ENCODE measurements at regions not wholly inside any gene's neighbourhood (a gene's known extent, or its start where the extent isn't known, plus 50 kb on each side); places are given as distances from the start of the nearest gene placed in this dataset.

DNA sequence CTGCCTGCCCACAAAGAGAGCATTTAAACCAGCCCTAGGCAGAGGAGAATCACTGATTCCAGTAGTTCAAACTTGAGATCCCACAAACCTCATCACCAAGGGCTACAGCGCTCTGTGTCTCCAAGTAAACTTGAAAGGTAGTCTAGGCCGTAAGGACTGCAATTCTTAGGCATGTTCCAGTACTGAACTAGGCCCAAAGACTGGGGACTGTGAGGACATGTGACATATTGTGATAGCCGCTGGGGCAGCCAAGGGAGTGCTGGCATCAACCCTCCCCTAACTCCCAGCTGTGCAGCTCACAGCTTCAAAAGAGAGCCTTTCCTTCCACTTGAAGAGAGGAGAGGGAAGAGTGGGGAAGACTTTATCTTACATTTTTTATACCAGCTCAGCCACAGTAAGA, 291.0 kb upstream of the PRR16 start (continued):
- TF ChIP-seq, protein P1, sequence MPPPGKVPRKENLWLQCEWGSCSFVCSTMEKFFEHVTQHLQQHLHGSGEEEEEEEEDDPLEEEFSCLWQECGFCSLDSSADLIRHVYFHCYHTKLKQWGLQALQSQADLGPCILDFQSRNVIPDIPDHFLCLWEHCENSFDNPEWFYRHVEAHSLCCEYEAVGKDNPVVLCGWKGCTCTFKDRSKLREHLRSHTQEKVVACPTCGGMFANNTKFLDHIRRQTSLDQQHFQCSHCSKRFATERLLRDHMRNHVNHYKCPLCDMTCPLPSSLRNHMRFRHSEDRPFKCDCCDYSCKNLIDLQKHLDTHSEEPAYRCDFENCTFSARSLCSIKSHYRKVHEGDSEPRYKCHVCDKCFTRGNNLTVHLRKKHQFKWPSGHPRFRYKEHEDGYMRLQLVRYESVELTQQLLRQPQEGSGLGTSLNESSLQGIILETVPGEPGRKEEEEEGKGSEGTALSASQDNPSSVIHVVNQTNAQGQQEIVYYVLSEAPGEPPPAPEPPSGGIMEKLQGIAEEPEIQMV (CRISPR knock-in tag; IDR thresholded peaks at IDR 0.05; ENCODE audit: low read depth), result no peak
- TF ChIP-seq THYN1 (CRISPR knock-in tag; IDR thresholded peaks at IDR 0.05; ENCODE audit: borderline replicate concordance, low read depth) (no peak), BRCA1 (CRISPR knock-in tag; IDR thresholded peaks at IDR 0.05) (no peak), SKIL (CRISPR knock-in tag; IDR thresholded peaks at IDR 0.05; ENCODE audit: borderline replicate concordance) (no peak), RFX1 (IDR thresholded peaks at IDR 0.05) (no peak), MXI1 (IDR thresholded peaks at IDR 0.05; ENCODE audit: borderline replicate concordance, low read depth, low read length) (no peak)

DNA sequence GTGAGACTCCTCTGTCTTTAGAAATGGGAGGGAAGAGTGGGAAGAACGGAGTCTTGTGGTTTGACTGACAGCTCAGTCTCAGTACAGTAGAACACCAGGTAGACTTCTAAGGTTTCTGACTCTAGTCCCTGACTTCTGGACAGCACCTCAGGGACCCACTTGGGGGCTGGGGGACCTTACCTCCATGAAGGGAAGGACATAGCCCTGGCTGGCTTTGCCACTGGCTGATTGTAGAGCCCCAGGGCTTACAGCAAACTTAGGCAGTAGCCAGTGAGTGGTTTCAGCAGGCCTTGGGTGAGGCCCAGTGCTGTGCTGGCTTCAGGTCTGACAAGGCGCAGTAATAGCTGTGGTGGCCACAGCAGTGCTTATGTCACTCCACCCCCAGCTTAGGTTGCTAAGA, 290.0 kb upstream of the PRR16 start:
- no peak for DNase-seq (ENCODE audit: low spot score)
- BruUV-seq (replicated peaks), result no TSS peak
- CTCF ChIA-PET (ENCODE audit: low intra/inter-chr PET ratio, low total read pairs), result no interaction called here
- no peak for TF ChIP-seq EHMT2 (IDR thresholded peaks at IDR 0.05; ENCODE audit: borderline replicate concordance, low read depth, low read length)
- TF ChIP-seq GPN1 (CRISPR knock-in tag; IDR thresholded peaks at IDR 0.05; ENCODE audit: borderline replicate concordance), result no peak
- no peak for TF ChIP-seq ZNF556 (CRISPR knock-in tag; IDR thresholded peaks at IDR 0.05; ENCODE audit: borderline replicate concordance)
- TF ChIP-seq MAFK (conservative IDR thresholded peaks at IDR 0.05 in 1 of 2, IDR thresholded peaks at IDR 0.05 in 1 of 2; ENCODE audit: low read length in 2 of 2), result no peak
- TF ChIP-seq LCORL (IDR thresholded peaks at IDR 0.05), result no peak
- no peak for TF ChIP-seq LCORL (CRISPR knock-in tag; IDR thresholded peaks at IDR 0.05)
- TF ChIP-seq U2AF2 (IDR thresholded peaks at IDR 0.05; ENCODE audit: low read depth, low read length), result no peak
- TF ChIP-seq RORA (CRISPR knock-in tag; IDR thresholded peaks at IDR 0.05), result no peak
- no peak for TF ChIP-seq BRF2 (CRISPR knock-in tag; IDR thresholded peaks at IDR 0.05)
- no peak for TF ChIP-seq ONECUT2 (CRISPR knock-in tag; IDR thresholded peaks at IDR 0.05)
- TF ChIP-seq SIX1 (CRISPR knock-in tag; IDR thresholded peaks at IDR 0.05; ENCODE audit: borderline replicate concordance), result no peak
- TF ChIP-seq DR1 (CRISPR knock-in tag; IDR thresholded peaks at IDR 0.05), result no peak
- no peak for TF ChIP-seq FOXA3 (CRISPR knock-in tag; IDR thresholded peaks at IDR 0.05)
- no peak for TF ChIP-seq KAT2B (IDR thresholded peaks at IDR 0.05; ENCODE audit: borderline replicate concordance, low read depth, low read length)
- TF ChIP-seq CBX1 (IDR thresholded peaks at IDR 0.05; ENCODE audit: low read depth), result no peak
- no peak for TF ChIP-seq ZNF570 (CRISPR knock-in tag; IDR thresholded peaks at IDR 0.05; ENCODE audit: borderline replicate concordance)

More for the DNA sequence above, 290.0 kb upstream of the PRR16 start:
- POLR2A ChIA-PET, result no interaction called here
- Histone ChIP-seq H3K79me2 (ENCODE audit: insufficient read depth, low read length) (no peaks in the 10 kb centered on the region), H2AFZ (ENCODE audit: low read length) (no peak overlapping the region), H3K4me2 (ENCODE audit: low read depth, low read length) (no peak overlapping the region), H4K20me1 (ENCODE audit: insufficient read depth, low read length) (no peaks in the 10 kb centered on the region), H3K27me3 (ENCODE audit: control insufficient read depth in 1 of 2, insufficient read depth in 2 of 2, low read length in 2 of 2) (no peaks in the 10 kb centered on the region), H3K9me3 (ENCODE audit: low read length) (no peaks in the 10 kb centered on the region), H3K27ac (ENCODE audit: extremely low read length, insufficient read depth, low read length) (no peak overlapping the region), H3K36me3 (replicated peaks in 1 of 2; ENCODE audit: control insufficient read depth in 1 of 2, insufficient read depth in 2 of 2, low read length in 2 of 2) (no peaks in the 10 kb centered on the region), H3K4me1 (ENCODE audit: insufficient read depth, low read length) (no peaks in the 10 kb centered on the region), H3K4me3 (replicated peaks in 1 of 3; ENCODE audit: insufficient read depth in 1 of 3, low read depth in 2 of 3, low read length in 3 of 3) (no peak overlapping the region), H3K9ac (ENCODE audit: insufficient read depth, low read depth, low read length) (no peak overlapping the region)
- WGBS (ENCODE audit: low lambda C conversion rate), result 10% methylated on average over 2 of the region's 2 CpGs
- no peak for ATAC-seq
- in situ Hi-C loops (cut with HindIII; ENCODE audit: extremely low pct_ligation_motif_present, low pct_unique_long_range_greater_than_20kb) (no loop called here), intact Hi-C loops (cut with micrococcal nuclease; ENCODE audit: unreplicated experiment) (no loop called here)
- no peak for FAIRE-seq

Measured in HepG2 (cell line).